ENCODE measurements at regions not wholly inside any gene's neighbourhood (a gene's known extent, or its start where the extent isn't known, plus 50 kb on each side); places are given as distances from the start of the nearest gene placed in this dataset.

DNA sequence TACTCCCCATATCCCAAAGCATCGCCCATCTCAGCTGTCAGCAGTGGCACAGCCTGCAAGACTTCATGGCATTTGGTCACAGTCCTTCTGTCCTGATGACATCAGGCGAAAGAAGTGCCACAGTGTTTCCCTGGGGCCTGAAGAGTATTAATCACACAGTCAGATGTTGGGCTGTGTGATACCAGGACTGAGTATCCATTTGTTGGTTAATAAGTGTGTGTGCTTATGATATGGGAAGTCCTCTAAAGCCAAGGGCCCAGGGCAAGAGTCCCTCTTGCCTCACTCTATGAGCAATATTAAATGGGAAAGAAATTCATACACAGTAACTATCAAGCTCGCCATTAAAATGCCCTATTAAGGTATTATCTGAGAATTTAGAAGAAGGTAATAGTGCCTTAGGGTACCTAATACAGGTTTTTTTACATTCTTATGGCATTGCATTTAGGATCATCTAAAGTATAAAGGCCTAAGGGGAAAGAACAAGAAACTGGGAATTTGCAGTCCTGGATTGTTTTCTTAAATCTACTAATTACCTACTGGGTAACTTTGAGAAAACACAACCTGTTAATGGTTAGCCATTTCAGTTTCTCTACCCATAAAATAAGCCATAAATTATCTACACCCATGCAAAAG is 204.1 kb upstream of the PREP start:
- TF ChIP-seq, protein P1, sequence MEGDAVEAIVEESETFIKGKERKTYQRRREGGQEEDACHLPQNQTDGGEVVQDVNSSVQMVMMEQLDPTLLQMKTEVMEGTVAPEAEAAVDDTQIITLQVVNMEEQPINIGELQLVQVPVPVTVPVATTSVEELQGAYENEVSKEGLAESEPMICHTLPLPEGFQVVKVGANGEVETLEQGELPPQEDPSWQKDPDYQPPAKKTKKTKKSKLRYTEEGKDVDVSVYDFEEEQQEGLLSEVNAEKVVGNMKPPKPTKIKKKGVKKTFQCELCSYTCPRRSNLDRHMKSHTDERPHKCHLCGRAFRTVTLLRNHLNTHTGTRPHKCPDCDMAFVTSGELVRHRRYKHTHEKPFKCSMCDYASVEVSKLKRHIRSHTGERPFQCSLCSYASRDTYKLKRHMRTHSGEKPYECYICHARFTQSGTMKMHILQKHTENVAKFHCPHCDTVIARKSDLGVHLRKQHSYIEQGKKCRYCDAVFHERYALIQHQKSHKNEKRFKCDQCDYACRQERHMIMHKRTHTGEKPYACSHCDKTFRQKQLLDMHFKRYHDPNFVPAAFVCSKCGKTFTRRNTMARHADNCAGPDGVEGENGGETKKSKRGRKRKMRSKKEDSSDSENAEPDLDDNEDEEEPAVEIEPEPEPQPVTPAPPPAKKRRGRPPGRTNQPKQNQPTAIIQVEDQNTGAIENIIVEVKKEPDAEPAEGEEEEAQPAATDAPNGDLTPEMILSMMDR (IDR thresholded peaks at IDR 0.05; ENCODE audit: insufficient read depth, low read length, poor library complexity, severe bottlenecking): no peak
- no peak for TF ChIP-seq EZH2phosphoT487 (conservative IDR thresholded peaks at IDR 0.05; ENCODE audit: low read length)
